HG03103 (cell line): ENCODE measurements at regions not wholly inside any gene's neighbourhood (a gene's known extent, or its start where the extent isn't known, plus 50 kb on each side); places are given as distances from the start of the nearest gene placed in this dataset.

Experiments
- ATAC-seq: cut with Tn5 transposase; IDR thresholded peaks from one replicate; pipeline ENCODE4 v1.9.1; 2021; ENCODE audit warnings: low read depth; ENCODE audit not compliant: unreplicated experiment

GRCh38 chr6:164020142-164020541 lies 605.6 kb downstream of the QKI start:
- ATAC-seq = no peak

DNA sequence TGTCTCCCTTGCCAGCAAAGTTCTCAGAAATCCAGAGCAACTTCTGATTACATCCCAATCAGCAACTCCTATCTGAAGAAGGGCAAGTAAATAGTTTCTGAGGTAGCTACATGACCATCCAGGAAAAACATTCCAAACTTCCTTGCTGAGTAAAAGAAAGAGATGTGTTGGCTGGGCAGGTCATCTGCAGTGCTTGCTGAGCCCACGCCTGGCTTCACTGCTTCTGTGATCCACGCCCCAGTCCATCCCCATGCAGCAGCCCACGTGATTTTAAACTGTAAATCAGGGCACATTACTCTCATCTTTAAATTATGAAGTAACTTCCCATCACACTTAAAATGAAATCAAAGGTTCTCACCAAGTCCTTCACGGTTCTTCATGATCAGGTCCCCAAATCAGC lies 603.6 kb downstream of the QKI start:
- ATAC-seq = no peak

- ATAC-seq = no peak
Observed at GRCh38 chr6:164016056-164016455, 601.5 kb downstream of the QKI start.

- no peak for ATAC-seq
Observed at GRCh38 chr6:164015088-164015484, 600.6 kb downstream of the QKI start.

DNA sequence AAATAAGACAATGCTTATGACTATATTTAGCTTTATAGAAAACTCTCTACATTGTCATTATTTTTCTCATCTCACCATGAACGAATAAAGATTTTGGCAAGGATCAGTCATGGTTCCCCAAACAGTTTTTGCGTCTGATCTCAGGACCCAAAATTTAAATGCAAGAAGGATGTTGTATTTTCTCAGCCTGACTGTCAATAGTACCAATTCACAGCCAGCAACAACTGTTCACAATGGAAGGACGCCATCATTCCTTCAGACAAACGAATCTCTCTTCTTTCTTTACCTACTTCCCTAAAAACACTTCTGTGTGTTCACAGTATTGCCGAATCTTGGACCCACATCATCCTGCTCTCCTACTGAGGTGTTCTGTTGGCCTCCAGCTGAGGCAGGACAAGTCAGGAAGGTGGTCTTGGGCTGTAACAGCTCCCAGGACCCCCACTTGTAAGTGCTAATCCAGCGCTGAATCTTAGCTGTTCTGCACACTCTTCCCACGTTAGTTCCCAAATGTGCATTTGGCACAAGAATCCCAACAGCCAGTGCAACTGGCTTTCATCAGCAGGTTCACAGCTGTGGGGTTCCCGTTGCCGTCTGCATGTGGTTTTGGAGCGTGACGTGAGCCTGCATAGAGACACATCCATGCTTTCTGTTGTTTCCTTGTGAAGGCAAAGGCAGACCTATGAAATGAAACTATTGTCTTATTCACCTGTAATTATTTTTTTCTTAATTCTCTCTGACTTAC lies 600.0 kb downstream of the QKI start:
- ATAC-seq = no peak

DNA sequence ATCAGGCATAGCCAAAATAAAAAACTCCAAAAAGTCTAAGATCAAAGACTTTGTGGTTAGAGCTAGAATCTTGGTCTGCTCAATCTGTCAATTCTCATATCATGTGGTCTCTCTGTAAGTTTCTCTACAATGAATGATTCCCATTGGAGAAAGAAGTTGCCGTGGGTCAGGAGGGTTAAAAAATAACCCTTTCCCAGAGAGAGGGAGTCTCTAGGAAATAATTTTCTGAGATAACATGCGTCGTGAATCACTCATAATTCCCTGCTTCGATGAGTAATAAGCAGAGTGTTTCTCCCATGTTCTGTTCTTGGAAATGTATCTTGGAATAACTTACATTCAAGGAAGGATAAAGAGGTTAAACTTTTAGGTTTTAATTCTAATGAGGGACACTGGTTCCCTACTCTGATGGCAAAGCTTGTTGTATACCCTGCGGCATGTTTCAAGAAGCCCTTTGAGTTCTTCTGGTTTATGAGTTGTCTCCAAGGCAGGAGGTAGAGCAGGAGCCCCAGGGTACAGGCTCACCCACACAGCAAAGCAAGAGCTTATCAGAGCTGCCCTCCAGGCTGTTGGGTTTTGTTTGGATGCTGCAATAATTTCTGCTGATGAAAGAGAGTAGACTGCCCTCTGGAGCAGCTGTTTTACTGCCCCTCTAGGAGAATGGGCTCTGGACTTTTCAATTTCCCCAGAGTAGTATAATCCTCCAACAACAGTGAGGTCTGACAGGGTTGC lies 599.1 kb downstream of the QKI start:
- ATAC-seq = no peak

DNA sequence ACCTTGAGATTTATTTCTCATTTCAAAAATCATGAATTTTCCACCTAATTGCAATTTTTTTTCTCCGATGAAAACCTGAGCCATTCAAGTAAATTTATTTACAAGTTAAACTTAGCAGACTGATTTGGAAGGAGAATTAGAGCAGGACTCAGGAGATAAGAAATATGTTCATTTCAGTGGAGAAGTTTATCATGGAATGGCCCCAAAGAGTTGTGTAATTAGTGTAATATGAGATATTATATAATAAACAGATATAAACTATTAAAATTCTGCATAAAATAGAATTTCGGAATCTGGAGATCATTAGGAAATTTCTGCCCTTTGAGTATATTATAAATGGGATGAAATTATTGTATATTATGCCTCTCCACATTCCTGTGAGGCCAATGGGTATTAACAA lies 596.8 kb downstream of the QKI start:
- ATAC-seq = no peak

GRCh38 chr6:164010441-164011103 lies 596.1 kb downstream of the QKI start:
- no peak for ATAC-seq

DNA sequence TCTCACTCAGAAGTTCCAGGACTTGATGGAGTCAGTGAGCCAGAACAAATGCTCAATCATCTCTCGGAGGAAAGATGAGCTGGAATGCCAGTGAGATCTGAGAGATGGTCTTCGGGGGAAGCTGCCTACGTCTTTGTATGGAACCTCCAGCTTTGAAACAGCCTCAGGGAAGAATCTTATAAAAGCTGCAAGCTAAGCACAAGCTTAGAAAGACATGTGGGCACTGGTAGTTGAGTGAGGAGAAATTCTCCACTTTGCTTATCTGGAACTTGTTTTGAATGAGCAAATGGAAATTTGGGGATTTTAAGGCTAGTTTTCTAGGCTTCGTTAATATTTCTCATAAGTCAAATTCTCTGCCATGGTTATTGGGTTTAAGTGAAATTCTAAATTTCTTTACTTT lies 594.4 kb downstream of the QKI start:
- ATAC-seq = no peak

DNA sequence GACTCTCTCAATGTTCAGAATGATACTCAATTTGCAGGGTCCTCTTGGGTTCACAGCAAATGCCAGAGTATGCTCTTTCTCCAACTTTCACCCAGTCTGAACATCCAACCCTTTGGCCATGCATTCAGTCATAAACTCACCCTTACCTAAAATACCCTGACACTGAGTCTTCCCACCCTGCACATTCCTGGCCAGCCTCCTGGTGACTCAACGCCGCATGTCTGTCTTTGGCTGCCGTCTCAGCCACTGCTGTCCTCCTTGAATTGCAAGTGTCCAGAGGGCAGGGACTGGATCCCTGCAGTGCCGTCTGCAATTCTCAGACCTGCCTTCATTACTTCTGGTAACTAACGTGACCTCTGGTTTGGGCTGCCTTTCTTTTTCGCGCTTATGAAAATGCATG lies 593.4 kb downstream of the QKI start:
- no peak for ATAC-seq

GRCh38 chr6:164006459-164006858 lies 591.9 kb downstream of the QKI start:
- no peak for ATAC-seq

GRCh38 chr6:164005004-164005711 lies 590.6 kb downstream of the QKI start:
- ATAC-seq = no peak

GRCh38 chr6:164000276-164000675 lies 585.8 kb downstream of the QKI start:
- ATAC-seq = no peak

DNA sequence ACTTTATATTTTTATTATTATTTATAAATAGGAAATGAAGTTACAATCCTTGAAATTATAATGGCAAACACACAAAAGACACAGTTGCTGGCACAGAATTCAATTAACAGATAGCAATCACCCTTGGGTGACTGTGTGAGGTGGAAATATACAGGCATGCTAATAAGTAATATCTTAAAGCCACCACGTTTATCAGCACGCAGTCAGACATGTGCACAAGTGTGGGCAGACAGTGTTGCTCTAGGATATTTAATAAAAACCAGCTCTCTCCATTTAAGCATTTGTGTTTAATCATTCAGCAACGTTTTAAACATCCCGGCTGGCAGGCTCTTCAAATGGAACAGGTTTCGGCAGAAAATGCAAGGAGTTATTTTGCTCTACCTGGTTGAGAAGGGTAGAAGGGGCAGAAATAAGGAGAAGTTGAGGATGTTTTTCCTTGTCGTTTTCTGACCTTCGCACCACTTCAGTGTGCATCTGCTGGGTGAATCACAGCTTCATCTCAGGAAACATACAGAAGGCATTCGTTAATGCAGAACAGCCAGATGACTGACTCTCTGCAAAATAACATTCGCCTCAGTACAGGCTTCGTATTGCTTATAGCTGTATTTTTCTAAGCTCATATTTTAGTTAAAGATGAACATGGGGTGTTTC lies 585.1 kb downstream of the QKI start:
- ATAC-seq = no peak

GRCh38 chr6:163998496-163998895 lies 584.0 kb downstream of the QKI start:
- no peak for ATAC-seq

GRCh38 chr6:163996491-163996890 lies 582.0 kb downstream of the QKI start:
- ATAC-seq = no peak

DNA sequence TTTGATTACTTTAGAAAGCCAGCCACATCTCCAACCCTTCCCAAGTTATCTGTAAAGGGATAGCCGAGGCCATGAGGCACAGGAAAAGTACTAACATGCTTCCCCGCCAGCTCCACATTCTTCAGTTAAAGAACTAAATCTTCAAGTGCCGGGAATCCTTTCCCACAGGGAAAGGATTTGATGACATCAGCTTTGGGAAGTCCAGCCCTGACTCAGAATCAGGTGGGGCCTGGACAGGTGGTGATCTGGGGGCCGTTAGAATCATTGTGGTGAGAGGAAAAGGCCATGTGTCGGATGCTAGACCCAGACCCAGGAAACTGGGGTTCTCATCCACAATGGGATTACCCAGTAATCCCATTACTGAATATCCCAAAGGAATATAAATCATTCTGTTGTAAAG lies 580.0 kb downstream of the QKI start:
- ATAC-seq = no peak

GRCh38 chr6:163992701-163993100 lies 578.2 kb downstream of the QKI start:
- ATAC-seq = no peak

DNA sequence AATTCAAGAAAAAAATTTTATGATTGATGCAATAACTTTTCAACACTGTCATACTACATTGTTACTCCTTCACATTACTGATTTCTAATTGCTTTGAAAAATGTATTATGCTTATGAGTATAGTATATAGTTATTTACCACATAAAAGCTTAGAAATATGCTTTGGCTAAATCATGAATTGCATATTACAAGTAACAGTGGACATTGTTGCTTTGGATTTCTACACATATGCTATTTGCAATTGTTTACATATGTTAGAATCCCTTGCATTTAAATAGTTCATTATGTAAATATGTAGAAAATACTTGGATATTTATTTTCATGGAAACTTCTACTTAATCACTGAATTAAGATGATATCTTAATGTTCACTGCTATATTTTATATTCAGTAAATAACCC lies 577.5 kb downstream of the QKI start:
- ATAC-seq = no peak

GRCh38 chr6:163991321-163991720 lies 576.8 kb downstream of the QKI start:
- ATAC-seq = no peak

DNA sequence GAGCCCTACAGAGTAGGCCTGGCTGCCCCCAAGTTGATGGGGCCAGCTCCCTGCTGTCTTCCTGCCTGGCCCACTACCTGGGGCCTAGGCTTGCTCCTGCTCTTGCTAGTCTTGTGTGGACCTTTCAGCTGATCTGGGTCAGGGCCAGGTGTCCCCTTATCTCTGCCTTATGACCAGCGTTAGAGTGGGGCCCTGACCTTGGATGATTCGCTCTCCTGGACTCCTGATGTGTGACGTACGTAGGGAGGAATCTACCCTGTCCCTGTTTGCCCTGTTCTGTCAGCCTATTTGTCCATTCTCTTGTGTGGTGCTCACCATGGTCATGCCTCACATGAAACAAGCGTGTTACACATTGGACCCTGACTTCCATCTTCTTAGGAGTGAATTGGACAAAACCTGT lies 571.8 kb downstream of the QKI start:
- ATAC-seq = no peak
